Tibial nerve (tissue), 4 donors: ENCODE measurements at regions not wholly inside any gene's neighbourhood (a gene's known extent, or its start where the extent isn't known, plus 50 kb on each side); places are given as distances from the start of the nearest gene placed in this dataset.

ENCODE experiments used
- CTCF ChIP-seq, 5 experiments: fragments of 200-600 bp in 3 of 5; fragments of 450-650 bp in 2 of 5; sonication (generic) in 3 of 5; IDR thresholded peaks; one replicate each; pipeline ENCODE4 v1.5.1; 2016 to 2019; ENCODE audit warnings: antibody characterized with exemption in 5 of 5, mild to moderate bottlenecking in 3 of 5, moderate library complexity in 2 of 5
- EP300 ChIP-seq, 2 donors: sonication (generic); formaldehyde crosslinking; IDR thresholded peaks; one replicate each; pipeline ENCODE4 v1.6.1; 2017; ENCODE audit warnings: antibody characterized with exemption in 2 of 2, mild to moderate bottlenecking in 1 of 2
- POLR2A ChIP-seq, 2 donors: fragments of 450-650 bp; IDR thresholded peaks; one replicate each; pipeline ENCODE4 v1.6.1; 2017; ENCODE audit warnings: antibody characterized with exemption in 2 of 2, mild to moderate bottlenecking in 2 of 2, moderate library complexity in 2 of 2

- TF ChIP-seq CTCF (IDR thresholded peaks at IDR 0.05) (no peak), POLR2A (IDR thresholded peaks at IDR 0.05) (no peak), EP300 (IDR thresholded peaks at IDR 0.05) (no peak)
These were observed 466.1 kb downstream of the FOXG1 start for GRCh38 chr14:29232711-29233110.
